RWPE2 (cell line): ENCODE measurements at regions not wholly inside any gene's neighbourhood (a gene's known extent, or its start where the extent isn't known, plus 50 kb on each side); places are given as distances from the start of the nearest gene placed in this dataset.

Experiments used
- ATAC-seq: fragments of 200-7000 bp; cut with Tn5 transposase; 3 replicates; pipeline ENCODE4 v1.9.1; 2021; ENCODE audit warnings: low read depth
- DNase-seq: peaks from one replicate; pipeline ENCODE4 v3.0.0-alpha.2; 2020; ENCODE audit warnings: low spot score
- H3K27ac ChIP-seq: fragments of 450-650 bp; 2 replicates; pipeline ENCODE4 v1.5.1; 2017; ENCODE audit warnings: mild to moderate bottlenecking; ENCODE audit not compliant: poor library complexity, severe bottlenecking
- H3K27me3 ChIP-seq: fragments of 250-450 bp; sonication (Bioruptor Pico); 2 replicates; pipeline ENCODE4 v1.5.1; 2021; ENCODE audit warnings: mild to moderate bottlenecking, moderate library complexity; ENCODE audit not compliant: insufficient read depth, poor library complexity, severe bottlenecking
- H3K36me3 ChIP-seq: fragments of 250-450 bp; sonication (Bioruptor Pico); 2 replicates; pipeline ENCODE4 v1.5.1; 2020; ENCODE audit warnings: low read depth, mild to moderate bottlenecking, moderate library complexity
- H3K4me1 ChIP-seq: fragments of 250-450 bp; sonication (Bioruptor Pico); 2 replicates; pipeline ENCODE4 v1.5.1; 2021; ENCODE audit warnings: mild to moderate bottlenecking, moderate library complexity; ENCODE audit not compliant: insufficient read depth, poor library complexity, severe bottlenecking
- H3K4me3 ChIP-seq: fragments of 250-450 bp; sonication (Bioruptor Pico); 2 replicates; pipeline ENCODE4 v1.5.1; 2021; ENCODE audit warnings: mild to moderate bottlenecking, moderate library complexity; ENCODE audit not compliant: severe bottlenecking
- H3K9me3 ChIP-seq: fragments of 250-450 bp; sonication (Bioruptor Pico); 2 replicates; pipeline ENCODE4 v1.5.1; 2021; ENCODE audit warnings: mild to moderate bottlenecking, moderate library complexity; ENCODE audit not compliant: severe bottlenecking
- CTCF ChIP-seq: fragments of 450-650 bp; IDR thresholded peaks from one replicate; pipeline ENCODE4 v1.5.1; 2017; ENCODE audit warnings: mild to moderate bottlenecking, moderate library complexity; ENCODE audit not compliant: poor library complexity, severe bottlenecking

GRCh38 chr5:72021651-72022357, 85.5 kb upstream of the MAP1B start:
- Histone ChIP-seq H3K4me1 (no peaks in the 10 kb centered on the region), H3K36me3 (no peaks in the 10 kb centered on the region), H3K4me3 (no peak overlapping the region), H3K27me3 (no peaks in the 10 kb centered on the region), H3K27ac (no peak overlapping the region), H3K9me3 (peaks cover 5% of the 10 kb centered on the region)
- ATAC-seq (no peak), DNase-seq (no peak)
- TF ChIP-seq CTCF: no peak

GRCh38 chr5:72028382-72028781, 78.9 kb upstream of the MAP1B start:
- no peak overlapping the region for H3K4me3 ChIP-seq
- ATAC-seq (no peak), DNase-seq (no peak)
- TF ChIP-seq CTCF: no peak
- no peaks in the 10 kb centered on the region for H3K27me3 ChIP-seq
- peaks cover 5% of the 10 kb centered on the region for H3K9me3 ChIP-seq
- H3K4me1 ChIP-seq: no peaks in the 10 kb centered on the region
- no peaks in the 10 kb centered on the region for H3K36me3 ChIP-seq
- no peak overlapping the region for H3K27ac ChIP-seq

GRCh38 chr5:72030237-72030636, 77.0 kb upstream of the MAP1B start:
- Histone ChIP-seq H3K4me1 (no peaks in the 10 kb centered on the region), H3K4me3 (no peak overlapping the region), H3K36me3 (no peaks in the 10 kb centered on the region), H3K9me3 (no peaks in the 10 kb centered on the region), H3K27me3 (no peaks in the 10 kb centered on the region), H3K27ac (no peak overlapping the region)
- DNase-seq: no peak
- ATAC-seq: no peak
- no peak for TF ChIP-seq CTCF

- no peak for TF ChIP-seq CTCF
- ATAC-seq: no peak
- no peaks in the 10 kb centered on the region for H3K27me3 ChIP-seq
Measured at GRCh38 chr5:72032788-72033187, 74.5 kb upstream of the MAP1B start.

GRCh38 chr5:72034770-72035169, 72.5 kb upstream of the MAP1B start:
- H3K4me3 ChIP-seq: no peak overlapping the region
- DNase-seq (no peak), ATAC-seq (no peak)
- H3K27me3 ChIP-seq: no peaks in the 10 kb centered on the region
- H3K27ac ChIP-seq: no peak overlapping the region
- no peaks in the 10 kb centered on the region for H3K9me3 ChIP-seq
- no peak for TF ChIP-seq CTCF
- no peaks in the 10 kb centered on the region for H3K36me3 ChIP-seq
- peaks cover 6% of the 10 kb centered on the region for H3K4me1 ChIP-seq

More at GRCh38 chr5:72032788-72033187, 74.5 kb upstream of the MAP1B start:
- Histone ChIP-seq H3K9me3 (no peaks in the 10 kb centered on the region), H3K4me3 (no peak overlapping the region), H3K36me3 (no peaks in the 10 kb centered on the region), H3K4me1 (peaks cover 6% of the 10 kb centered on the region), H3K27ac (no peak overlapping the region)
- no peak for DNase-seq
